Posterior vena cava (tissue), 2 donors: ENCODE measurements at regions not wholly inside any gene's neighbourhood (a gene's known extent, or its start where the extent isn't known, plus 50 kb on each side); places are given as distances from the start of the nearest gene placed in this dataset.

Experiments used
- DNase-seq: peaks from one replicate; pipeline ENCODE4 v3.0.0-alpha.2; 2020; ENCODE audit warnings: low spot score
- intact Hi-C, 2 donors: fragments of 100-400 bp; cut with DNase I; formaldehyde crosslinking; loops; one replicate each; pipeline versions ENCODE4 v1.14.1 to v1.14.2; 2022 to 2023
- donor health status: DM: yes; HTN: yes; CAD: no.
- donor health status: DM: yes; HTN: yes; CAD: no.

DNA sequence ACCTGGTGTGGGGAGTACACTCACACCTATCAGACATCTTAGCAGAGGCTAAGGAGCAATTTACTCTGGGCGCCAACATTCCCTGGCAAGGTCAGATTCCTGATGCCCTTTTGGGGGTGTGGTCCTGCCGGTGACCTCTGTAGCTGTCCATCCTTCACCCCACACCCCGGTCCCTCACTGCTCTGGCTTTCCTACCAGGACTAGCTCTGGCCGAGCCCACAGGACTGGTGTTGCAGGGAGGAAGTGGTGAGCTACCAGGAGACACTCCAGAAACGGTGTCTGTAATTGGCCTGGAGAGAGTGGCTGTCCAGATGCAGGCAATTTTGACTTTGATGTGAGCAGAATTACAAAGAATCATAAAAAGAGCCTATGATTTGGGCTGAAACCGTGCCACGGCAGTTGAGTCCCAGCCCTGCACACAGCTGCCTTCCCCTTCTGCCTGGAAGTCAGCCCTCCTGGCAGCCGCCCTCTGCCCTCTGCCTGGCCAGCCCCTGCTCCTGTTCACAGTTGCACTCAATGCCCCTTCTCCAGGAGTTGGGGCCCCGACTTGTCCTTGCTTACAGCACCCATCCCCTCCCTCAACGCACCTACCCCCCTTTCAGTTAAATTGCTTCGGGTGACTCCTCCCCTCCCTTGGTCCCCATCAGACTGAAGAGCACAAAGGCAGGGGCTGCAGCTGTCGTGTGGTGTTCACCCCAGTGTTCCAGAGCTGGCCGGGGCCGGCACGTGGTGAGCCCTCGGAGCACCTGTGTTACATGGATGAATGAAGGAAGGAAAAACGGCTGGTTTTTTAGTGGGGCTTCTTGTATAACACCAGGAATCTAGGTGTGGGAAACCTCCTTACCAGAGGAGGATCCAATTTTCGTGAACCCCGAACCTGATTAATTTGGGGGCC is 80.2 kb upstream of the TPM1 start:
- intact Hi-C loops: loop anchor here in 1 of 2 donors (2.0 kb wide), 1 partner anchor 20 kb away; no protein-coding TSS in a partner anchor
- no peak for DNase-seq

- no peak for DNase-seq
- intact Hi-C loops: no loop called here
These were observed 78.3 kb upstream of the TPM1 start for GRCh38 chr15:62964251-62964650.

GRCh38 chr15:62966294-62967078 is 76.1 kb upstream of the TPM1 start:
- DNase-seq: no peak
- intact Hi-C loops: no loop called here

DNA sequence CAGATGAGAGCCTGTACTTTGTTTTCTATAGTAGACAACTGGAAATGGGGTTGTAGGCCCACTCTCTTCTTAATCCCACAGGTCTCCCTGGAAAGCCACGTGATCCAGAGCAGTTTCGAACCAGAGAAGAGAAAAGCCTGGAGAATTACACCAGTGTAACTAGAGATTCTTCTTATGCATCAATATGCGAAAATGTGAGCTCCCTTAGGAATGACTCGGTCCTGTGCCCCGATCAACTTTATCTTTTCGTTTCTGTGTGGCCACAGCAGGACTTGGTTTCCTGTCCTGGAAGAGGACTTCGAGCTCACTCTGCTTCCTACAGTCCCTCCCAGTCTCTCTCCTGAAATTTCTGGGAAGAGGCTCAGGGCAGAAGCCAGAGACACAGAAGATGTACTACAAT is 73.8 kb upstream of the TPM1 start:
- intact Hi-C loops: no loop called here
- DNase-seq: no peak

DNA sequence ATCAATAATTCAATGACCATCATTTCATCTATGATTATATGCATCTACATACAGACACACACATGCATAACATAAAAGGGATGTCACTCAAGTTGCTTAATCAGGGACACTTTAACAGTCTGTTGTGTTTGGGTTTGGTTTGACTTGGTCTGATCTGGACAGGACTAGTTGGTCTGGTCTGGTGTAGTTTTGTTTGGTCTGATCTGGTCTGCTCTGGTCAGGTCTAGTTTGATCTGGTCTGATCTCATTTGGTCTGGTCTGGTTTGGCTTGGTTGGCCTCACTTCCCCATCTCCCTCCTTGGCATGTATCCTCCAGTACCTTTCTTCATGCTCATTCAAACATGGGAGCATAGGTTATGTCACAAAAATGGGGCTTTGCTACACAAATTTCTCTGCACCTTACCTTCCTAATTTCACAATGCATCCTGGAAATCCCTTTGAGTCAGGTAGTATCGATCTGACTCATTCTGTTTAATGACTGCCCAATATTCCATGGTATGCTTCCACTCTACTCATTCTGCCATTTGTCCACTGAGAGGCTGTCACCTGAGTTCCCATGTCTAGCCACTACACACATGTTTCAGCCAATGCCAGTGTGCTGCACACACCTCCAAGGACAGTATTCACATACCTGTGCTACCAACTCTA is 73.0 kb upstream of the TPM1 start:
- intact Hi-C loops: no loop called here

GRCh38 chr15:62972814-62973213 is 69.7 kb upstream of the TPM1 start:
- intact Hi-C loops: no loop called here
- DNase-seq: no peak

More for the DNA sequence above, 73.0 kb upstream of the TPM1 start:
- no peak for DNase-seq

GRCh38 chr15:62975515-62975914 is 67.0 kb upstream of the TPM1 start:
- intact Hi-C loops: no loop called here
- no peak for DNase-seq

GRCh38 chr15:62976301-62976881 is 66.2 kb upstream of the TPM1 start:
- intact Hi-C loops: no loop called here
- DNase-seq: no peak

GRCh38 chr15:62977952-62978811 is 64.4 kb upstream of the TPM1 start:
- no peak for DNase-seq
- intact Hi-C loops: no loop called here

- no peak for DNase-seq
- intact Hi-C loops: no loop called here
These were observed 63.3 kb upstream of the TPM1 start for GRCh38 chr15:62979252-62979651.

DNA sequence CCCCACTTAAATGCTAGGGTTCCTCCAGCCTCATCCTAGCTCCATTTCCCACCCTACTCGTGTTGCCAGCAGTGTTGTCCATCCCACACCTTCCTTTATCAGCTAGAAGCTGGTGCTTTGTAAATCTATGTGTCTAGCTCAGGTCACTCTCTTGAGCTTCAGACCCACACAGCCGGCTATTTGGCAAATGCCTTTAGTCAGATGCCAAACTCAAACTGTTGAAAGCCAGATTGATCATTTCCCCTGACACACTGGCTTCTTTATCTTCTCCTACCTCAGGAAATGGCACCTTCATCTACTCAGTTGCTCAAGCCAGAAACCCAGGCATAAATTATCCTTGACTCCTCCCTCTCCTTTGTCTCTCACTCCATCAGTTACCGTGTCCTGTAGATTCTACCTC is 61.5 kb upstream of the TPM1 start:
- intact Hi-C loops: no loop called here
- DNase-seq: no peak

DNA sequence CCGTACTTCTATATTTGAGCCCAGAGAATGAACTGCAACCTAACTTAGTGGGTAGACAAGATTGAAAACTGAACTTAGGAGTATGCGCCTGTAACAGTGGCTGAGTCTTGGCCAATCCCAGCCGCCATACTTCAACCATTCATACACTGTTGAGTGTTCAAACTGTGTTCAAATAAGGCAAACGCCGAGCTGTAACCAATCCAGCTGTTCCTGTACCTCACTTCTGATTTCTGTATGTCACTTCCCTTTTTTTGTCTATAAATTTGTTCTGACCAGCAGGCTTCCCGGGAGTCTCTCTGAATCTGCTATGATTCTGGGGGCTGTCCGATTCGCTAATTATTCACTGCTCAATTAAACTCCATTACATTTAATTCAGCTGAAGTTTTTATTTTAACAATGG is 58.6 kb upstream of the TPM1 start:
- no peak for DNase-seq
- intact Hi-C loops: loop anchor here in 1 of 2 donors (2.0 kb wide), 1 partner anchor 21 kb away; no protein-coding TSS in a partner anchor

DNA sequence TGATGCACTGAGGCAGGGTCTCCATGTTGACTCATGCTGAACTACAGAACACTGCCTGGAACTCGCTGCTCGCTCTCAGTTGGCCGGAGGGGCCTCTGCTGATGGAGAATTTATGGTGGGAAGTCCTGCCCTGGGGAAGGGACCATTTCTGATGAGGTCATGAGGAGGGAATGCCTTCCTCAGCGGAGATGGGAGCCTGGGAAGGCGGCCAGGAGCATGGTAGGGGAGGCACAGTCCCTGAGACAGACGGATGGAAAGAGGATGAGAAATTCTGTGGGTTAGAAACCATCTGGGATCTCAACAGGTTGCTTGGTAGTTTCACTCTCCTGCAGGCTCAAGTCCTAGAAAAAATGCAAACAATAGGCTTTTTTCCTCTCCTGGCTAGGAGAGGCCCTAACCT is 56.8 kb upstream of the TPM1 start:
- intact Hi-C loops: no loop called here
- DNase-seq: no peak

DNA sequence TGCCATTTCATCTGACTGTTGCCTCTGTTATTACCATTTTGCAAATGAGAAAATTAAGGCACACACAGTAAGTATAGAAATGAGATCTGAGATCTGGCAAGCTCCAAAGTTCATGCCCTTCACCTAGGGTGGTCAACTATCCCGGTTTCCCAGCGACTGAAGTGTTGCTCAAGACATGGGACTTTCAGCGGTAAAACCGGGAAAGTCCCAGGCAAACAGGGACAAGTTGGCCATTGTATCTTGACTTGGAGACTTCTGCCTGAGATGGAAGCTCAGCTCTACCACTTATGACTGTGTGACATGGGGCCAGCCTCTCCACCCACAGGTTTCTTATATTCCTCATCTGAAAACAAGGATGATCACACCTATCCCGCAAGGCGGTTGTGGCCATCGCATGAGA is 55.6 kb upstream of the TPM1 start:
- no peak for DNase-seq
- intact Hi-C loops: no loop called here

- intact Hi-C loops: no loop called here
- no peak for DNase-seq
These were observed 53.8 kb upstream of the TPM1 start for GRCh38 chr15:62988701-62989100.

- DNase-seq: no peak
- intact Hi-C loops: no loop called here
These were observed 53.0 kb upstream of the TPM1 start for GRCh38 chr15:62989366-62990055.

- DNase-seq: no peak
- intact Hi-C loops: no loop called here
These were observed 50.8 kb upstream of the TPM1 start for GRCh38 chr15:62991698-62992097.

GRCh38 chr15:62992302-62992701 is 50.2 kb upstream of the TPM1 start:
- DNase-seq: no peak
- intact Hi-C loops: no loop called here
